Ishikawa (cell line): ENCODE measurements at regions not wholly inside any gene's neighbourhood (a gene's known extent, or its start where the extent isn't known, plus 50 kb on each side); places are given as distances from the start of the nearest gene placed in this dataset.

Experiments used
- CREB1 ChIP-seq: IDR thresholded peaks from 2 replicates; pipeline ENCODE4 v1.6.1; 2012; ENCODE audit warnings: low read depth
- EP300 ChIP-seq: IDR thresholded peaks from 2 replicates; pipeline ENCODE4 v1.6.1; 2012; ENCODE audit warnings: borderline replicate concordance
- REST ChIP-seq: IDR thresholded peaks from 2 replicates; pipeline ENCODE4 v1.6.1; 2012; ENCODE audit warnings: low read depth, mild to moderate bottlenecking
- TEAD4 ChIP-seq: IDR thresholded peaks from 2 replicates; pipeline ENCODE4 v1.6.1; 2012

GRCh38 chr2:235171550-235172031, 219.8 kb downstream of the SH3BP4 start:
- TF ChIP-seq EP300 (no peak), REST (no peak), CREB1 (no peak), TEAD4 (no peak)
